ENCODE measurements at regions not wholly inside any gene's neighbourhood (a gene's known extent, or its start where the extent isn't known, plus 50 kb on each side); places are given as distances from the start of the nearest gene placed in this dataset.

DNA sequence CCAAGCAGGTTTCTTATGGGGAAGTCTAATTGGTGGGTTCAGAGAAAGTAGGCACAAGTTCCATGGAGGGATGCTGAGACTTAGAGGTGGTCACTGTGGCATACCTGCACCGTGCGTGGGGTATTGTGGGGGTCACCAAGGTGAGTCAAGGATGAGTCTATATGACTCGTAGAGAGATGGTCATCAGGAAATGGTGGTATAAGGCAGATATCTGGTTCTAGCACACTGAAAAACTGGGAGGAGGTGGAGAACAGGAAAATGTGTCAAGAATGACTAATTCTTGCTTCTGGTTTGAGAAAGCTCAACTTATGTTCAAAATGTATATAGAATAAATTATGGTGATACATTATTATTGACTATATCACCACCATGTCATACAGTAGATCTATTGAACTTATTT is 258.1 kb downstream of the RAB38 start:
- DNase-seq (ENCODE audit: low spot score in 2 of 2): no peak
- no peak overlapping the region for H3K4me3 ChIP-seq (ENCODE audit: low read depth, poor library complexity, severe bottlenecking)
- TF ChIP-seq, protein P1, sequence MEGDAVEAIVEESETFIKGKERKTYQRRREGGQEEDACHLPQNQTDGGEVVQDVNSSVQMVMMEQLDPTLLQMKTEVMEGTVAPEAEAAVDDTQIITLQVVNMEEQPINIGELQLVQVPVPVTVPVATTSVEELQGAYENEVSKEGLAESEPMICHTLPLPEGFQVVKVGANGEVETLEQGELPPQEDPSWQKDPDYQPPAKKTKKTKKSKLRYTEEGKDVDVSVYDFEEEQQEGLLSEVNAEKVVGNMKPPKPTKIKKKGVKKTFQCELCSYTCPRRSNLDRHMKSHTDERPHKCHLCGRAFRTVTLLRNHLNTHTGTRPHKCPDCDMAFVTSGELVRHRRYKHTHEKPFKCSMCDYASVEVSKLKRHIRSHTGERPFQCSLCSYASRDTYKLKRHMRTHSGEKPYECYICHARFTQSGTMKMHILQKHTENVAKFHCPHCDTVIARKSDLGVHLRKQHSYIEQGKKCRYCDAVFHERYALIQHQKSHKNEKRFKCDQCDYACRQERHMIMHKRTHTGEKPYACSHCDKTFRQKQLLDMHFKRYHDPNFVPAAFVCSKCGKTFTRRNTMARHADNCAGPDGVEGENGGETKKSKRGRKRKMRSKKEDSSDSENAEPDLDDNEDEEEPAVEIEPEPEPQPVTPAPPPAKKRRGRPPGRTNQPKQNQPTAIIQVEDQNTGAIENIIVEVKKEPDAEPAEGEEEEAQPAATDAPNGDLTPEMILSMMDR (IDR thresholded peaks at IDR 0.05): no peak
- no peak for TF ChIP-seq POLR2A (IDR thresholded peaks at IDR 0.05)
- 92 to 93% methylated on average over 3 of the region's 3 CpGs for WGBS, 2 donors
- intact Hi-C loops (cut with DNase I; ENCODE audit: low total_unique reads): no loop called here

DNA sequence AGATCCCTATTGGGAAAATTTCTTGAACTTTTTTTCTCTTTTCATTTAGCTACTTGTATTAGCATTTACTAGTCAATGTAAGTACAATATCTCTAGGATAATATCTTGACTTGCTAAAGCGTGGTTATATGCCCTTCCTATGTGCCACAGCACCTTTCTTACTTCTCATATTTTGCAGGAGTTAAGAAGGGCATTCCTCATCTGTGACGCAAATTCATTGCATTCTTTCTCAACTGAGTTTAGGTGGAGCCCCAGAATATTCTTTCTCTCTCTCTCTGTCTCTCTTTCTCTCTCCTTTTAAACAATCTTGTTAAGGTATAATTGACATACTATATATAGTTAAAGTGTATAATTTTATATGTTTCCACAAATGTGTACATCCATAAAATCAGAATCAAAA is 266.1 kb downstream of the RAB38 start:
- WGBS, 2 donors: 69 to 82% methylated on average over 2 of the region's 2 CpGs
- TF ChIP-seq, protein P1 (IDR thresholded peaks at IDR 0.05): no peak
- TF ChIP-seq POLR2A (IDR thresholded peaks at IDR 0.05): no peak
- intact Hi-C loops (cut with DNase I; ENCODE audit: low total_unique reads): no loop called here
- H3K4me3 ChIP-seq (ENCODE audit: low read depth, poor library complexity, severe bottlenecking): no peak overlapping the region
- DNase-seq (ENCODE audit: low spot score in 2 of 2): no peak

DNA sequence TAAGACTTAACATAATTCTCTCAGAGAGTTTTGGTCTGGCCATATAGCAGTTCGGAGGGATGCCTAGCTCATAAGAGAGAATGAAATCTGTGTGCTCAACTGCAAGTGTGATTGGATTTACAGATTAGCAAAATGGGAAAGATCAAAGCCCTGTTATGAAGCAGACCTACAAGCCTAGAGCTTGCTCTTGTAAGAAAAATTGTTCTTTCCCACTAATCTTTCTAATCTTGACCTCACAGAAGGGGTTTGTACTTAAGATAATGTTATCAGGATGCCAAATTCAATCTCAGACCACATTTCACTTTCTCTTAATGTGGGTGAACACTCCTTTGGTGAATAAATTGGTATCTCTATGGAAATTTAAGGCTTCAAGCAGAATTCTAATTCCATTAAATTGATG is 267.2 kb downstream of the RAB38 start:
- no peak overlapping the region for H3K4me3 ChIP-seq (ENCODE audit: low read depth, poor library complexity, severe bottlenecking)
- DNase-seq (ENCODE audit: low spot score in 2 of 2): no peak
- intact Hi-C loops (cut with DNase I; ENCODE audit: low total_unique reads): no loop called here
- 81% methylated on average over 1 of the region's 1 CpG for WGBS, 2 donors
- no peak for TF ChIP-seq POLR2A (IDR thresholded peaks at IDR 0.05)
- TF ChIP-seq, protein P1 (IDR thresholded peaks at IDR 0.05): no peak

DNA sequence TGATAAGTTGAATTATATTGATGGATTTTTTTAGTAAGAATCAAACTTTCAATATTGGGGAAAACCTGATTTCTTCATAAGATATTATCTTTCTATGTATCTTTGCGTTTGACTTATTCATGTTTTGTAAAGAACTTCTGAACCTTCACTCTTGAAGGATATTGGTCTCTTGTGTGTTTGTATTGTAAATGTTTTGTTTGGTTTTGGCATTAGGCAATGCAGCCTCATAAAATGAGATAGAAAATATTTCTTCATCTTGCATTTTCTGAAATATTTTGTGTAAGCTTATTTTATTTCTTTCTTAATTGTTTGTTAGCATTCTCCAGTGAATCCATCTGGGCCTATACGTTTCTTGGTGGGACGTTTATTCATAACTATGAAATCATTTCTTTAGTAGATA is 271.9 kb downstream of the RAB38 start:
- TF ChIP-seq, protein P1 (IDR thresholded peaks at IDR 0.05): no peak
- no peak for TF ChIP-seq POLR2A (IDR thresholded peaks at IDR 0.05)
- DNase-seq (ENCODE audit: low spot score in 2 of 2): no peak
- intact Hi-C loops (cut with DNase I; ENCODE audit: low total_unique reads): no loop called here
- no peak overlapping the region for H3K4me3 ChIP-seq (ENCODE audit: low read depth, poor library complexity, severe bottlenecking)
- 89 to 91% methylated on average over 3 of the region's 3 CpGs for WGBS, 2 donors

DNA sequence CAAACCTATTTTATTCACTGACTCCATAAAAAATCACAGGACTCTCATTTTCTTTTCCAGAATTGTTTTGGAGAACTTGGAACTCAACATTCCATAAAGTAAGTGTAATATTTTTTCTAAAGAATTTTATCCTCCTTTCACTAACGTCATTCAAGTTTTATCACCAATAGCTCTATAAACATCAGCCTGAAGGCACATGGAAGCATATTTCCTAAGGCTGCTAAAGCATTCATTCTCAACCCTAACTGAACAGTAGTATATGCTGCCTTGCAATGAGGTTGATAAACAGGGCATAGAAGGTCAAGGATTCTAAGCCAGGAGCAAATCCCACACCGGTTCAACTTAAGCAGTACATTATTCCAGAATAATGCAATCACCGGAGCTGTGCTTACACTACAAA is 273.9 kb downstream of the RAB38 start:
- no peak overlapping the region for H3K4me3 ChIP-seq (ENCODE audit: low read depth, poor library complexity, severe bottlenecking)
- intact Hi-C loops (cut with DNase I; ENCODE audit: low total_unique reads): no loop called here
- 54 to 58% methylated on average over 3 of the region's 3 CpGs for WGBS, 2 donors
- no peak for DNase-seq (ENCODE audit: low spot score in 2 of 2)
- no peak for TF ChIP-seq POLR2A (IDR thresholded peaks at IDR 0.05)
- TF ChIP-seq, protein P1 (IDR thresholded peaks at IDR 0.05): no peak

DNA sequence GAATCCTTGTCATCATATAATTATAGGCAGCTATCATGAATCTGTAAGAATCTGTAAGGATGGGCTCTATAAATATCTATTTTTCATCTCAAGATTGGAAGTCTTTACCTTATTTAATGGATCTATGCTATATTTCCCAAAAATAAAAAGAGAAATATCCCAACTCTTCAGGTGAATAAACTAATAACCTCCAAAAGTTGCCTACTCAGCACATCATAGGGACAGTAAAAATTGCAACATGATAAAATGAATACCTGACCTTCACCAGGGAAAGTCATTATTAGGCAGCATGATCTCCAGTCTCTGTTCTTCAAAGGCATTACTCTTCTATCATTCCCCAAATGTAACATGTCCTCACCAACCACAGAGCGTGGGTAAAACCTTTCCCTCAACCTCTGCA is 277.3 kb downstream of the RAB38 start:
- intact Hi-C loops (cut with DNase I; ENCODE audit: low total_unique reads): no loop called here
- no peak for DNase-seq (ENCODE audit: low spot score in 2 of 2)
- no peak overlapping the region for H3K4me3 ChIP-seq (ENCODE audit: low read depth, poor library complexity, severe bottlenecking)
- TF ChIP-seq, protein P1 (IDR thresholded peaks at IDR 0.05): no peak
- no peak for TF ChIP-seq POLR2A (IDR thresholded peaks at IDR 0.05)
- 88 to 92% methylated on average over 1 of the region's 1 CpG for WGBS, 2 donors

All from lower leg skin (tissue), 4 donors.